ENCODE measurements at regions not wholly inside any gene's neighbourhood (a gene's known extent, or its start where the extent isn't known, plus 50 kb on each side); places are given as distances from the start of the nearest gene placed in this dataset.

- Mint-ChIP-seq H3K4me3 (no peak overlapping the region), H3K36me3 (no peaks in the 10 kb centered on the region), H3K27ac (no peak overlapping the region), H3K27me3 (no peaks in the 10 kb centered on the region), H3K9me3 (no peaks in the 10 kb centered on the region), H3K4me1 (no peaks in the 10 kb centered on the region)
These were observed 172.2 kb upstream of the PRICKLE1 start for GRCh38 chr12:42761601-42762350.

GRCh38 chr12:42761086-42761485, 171.5 kb upstream of the PRICKLE1 start:
- Mint-ChIP-seq H3K36me3 (no peaks in the 10 kb centered on the region), H3K9me3 (no peaks in the 10 kb centered on the region), H3K4me1 (no peaks in the 10 kb centered on the region), H3K27me3 (no peaks in the 10 kb centered on the region), H3K27ac (no peak overlapping the region), H3K4me3 (no peak overlapping the region)

- no peaks in the 10 kb centered on the region for H3K27me3 Mint-ChIP-seq
- no peaks in the 10 kb centered on the region for H3K9me3 Mint-ChIP-seq
- no peaks in the 10 kb centered on the region for H3K36me3 Mint-ChIP-seq
- H3K4me1 Mint-ChIP-seq: no peaks in the 10 kb centered on the region
- H3K4me3 Mint-ChIP-seq: no peak overlapping the region
- H3K27ac Mint-ChIP-seq: no peak overlapping the region
These were observed 171.0 kb upstream of the PRICKLE1 start for GRCh38 chr12:42760550-42760949.

- Mint-ChIP-seq H3K4me1 (no peaks in the 10 kb centered on the region), H3K4me3 (no peak overlapping the region), H3K36me3 (no peaks in the 10 kb centered on the region), H3K27me3 (no peaks in the 10 kb centered on the region), H3K27ac (no peak overlapping the region), H3K9me3 (no peaks in the 10 kb centered on the region)
These were observed 170.2 kb upstream of the PRICKLE1 start for GRCh38 chr12:42759622-42760273.

- H3K27ac Mint-ChIP-seq: no peak overlapping the region
- no peak overlapping the region for H3K4me3 Mint-ChIP-seq
- no peaks in the 10 kb centered on the region for H3K9me3 Mint-ChIP-seq
- no peaks in the 10 kb centered on the region for H3K36me3 Mint-ChIP-seq
- no peaks in the 10 kb centered on the region for H3K27me3 Mint-ChIP-seq
- no peaks in the 10 kb centered on the region for H3K4me1 Mint-ChIP-seq
These were observed 169.3 kb upstream of the PRICKLE1 start for GRCh38 chr12:42758806-42759205.

GRCh38 chr12:42757624-42758119, 168.1 kb upstream of the PRICKLE1 start:
- H3K27me3 Mint-ChIP-seq: no peaks in the 10 kb centered on the region

GRCh38 chr12:42756841-42757623, 167.5 kb upstream of the PRICKLE1 start:
- H3K27ac Mint-ChIP-seq: no peak overlapping the region
- no peaks in the 10 kb centered on the region for H3K4me1 Mint-ChIP-seq
- no peaks in the 10 kb centered on the region for H3K9me3 Mint-ChIP-seq
- no peak overlapping the region for H3K4me3 Mint-ChIP-seq
- H3K27me3 Mint-ChIP-seq: no peaks in the 10 kb centered on the region
- no peaks in the 10 kb centered on the region for H3K36me3 Mint-ChIP-seq

More at GRCh38 chr12:42757624-42758119, 168.1 kb upstream of the PRICKLE1 start:
- H3K4me1 Mint-ChIP-seq: no peaks in the 10 kb centered on the region
- H3K36me3 Mint-ChIP-seq: no peaks in the 10 kb centered on the region
- no peaks in the 10 kb centered on the region for H3K9me3 Mint-ChIP-seq
- no peak overlapping the region for H3K27ac Mint-ChIP-seq
- H3K4me3 Mint-ChIP-seq: no peak overlapping the region

- Mint-ChIP-seq H3K36me3 (no peaks in the 10 kb centered on the region), H3K4me1 (no peaks in the 10 kb centered on the region), H3K27me3 (no peaks in the 10 kb centered on the region), H3K27ac (no peak overlapping the region), H3K9me3 (peaks cover 17% of the 10 kb centered on the region), H3K4me3 (no peak overlapping the region)
These were observed 160.8 kb upstream of the PRICKLE1 start for GRCh38 chr12:42750356-42750755.

- H3K27ac Mint-ChIP-seq: no peak overlapping the region
- H3K9me3 Mint-ChIP-seq: peaks cover 17% of the 10 kb centered on the region
- H3K27me3 Mint-ChIP-seq: no peaks in the 10 kb centered on the region
- H3K36me3 Mint-ChIP-seq: no peaks in the 10 kb centered on the region
- no peak overlapping the region for H3K4me3 Mint-ChIP-seq
- H3K4me1 Mint-ChIP-seq: no peaks in the 10 kb centered on the region
These were observed 159.7 kb upstream of the PRICKLE1 start for GRCh38 chr12:42749239-42749638.

GRCh38 chr12:42744539-42745182, 155.1 kb upstream of the PRICKLE1 start:
- H3K9me3 Mint-ChIP-seq: peaks cover 17% of the 10 kb centered on the region
- no peaks in the 10 kb centered on the region for H3K27me3 Mint-ChIP-seq
- H3K36me3 Mint-ChIP-seq: no peaks in the 10 kb centered on the region
- H3K4me1 Mint-ChIP-seq: no peaks in the 10 kb centered on the region
- no peak overlapping the region for H3K4me3 Mint-ChIP-seq
- H3K27ac Mint-ChIP-seq: no peak overlapping the region

- Mint-ChIP-seq H3K36me3 (no peaks in the 10 kb centered on the region), H3K27me3 (no peaks in the 10 kb centered on the region), H3K27ac (no peak overlapping the region), H3K4me3 (no peak overlapping the region), H3K4me1 (no peaks in the 10 kb centered on the region), H3K9me3 (peaks cover 7% of the 10 kb centered on the region)
These were observed 153.2 kb upstream of the PRICKLE1 start for GRCh38 chr12:42742716-42743115.

GRCh38 chr12:42741771-42742510, 152.4 kb upstream of the PRICKLE1 start:
- no peaks in the 10 kb centered on the region for H3K4me1 Mint-ChIP-seq
- H3K4me3 Mint-ChIP-seq: no peak overlapping the region
- H3K36me3 Mint-ChIP-seq: no peaks in the 10 kb centered on the region
- no peaks in the 10 kb centered on the region for H3K27me3 Mint-ChIP-seq
- peaks cover under 1% of the 10 kb centered on the region for H3K9me3 Mint-ChIP-seq
- no peak overlapping the region for H3K27ac Mint-ChIP-seq

- no peaks in the 10 kb centered on the region for H3K27me3 Mint-ChIP-seq
These were observed 151.5 kb upstream of the PRICKLE1 start for GRCh38 chr12:42741091-42741490.

GRCh38 chr12:42737398-42737797, 147.9 kb upstream of the PRICKLE1 start:
- no peak overlapping the region for H3K4me3 Mint-ChIP-seq
- no peak overlapping the region for H3K27ac Mint-ChIP-seq
- no peaks in the 10 kb centered on the region for H3K27me3 Mint-ChIP-seq
- H3K36me3 Mint-ChIP-seq: no peaks in the 10 kb centered on the region
- no peaks in the 10 kb centered on the region for H3K4me1 Mint-ChIP-seq
- H3K9me3 Mint-ChIP-seq: no peaks in the 10 kb centered on the region

More at GRCh38 chr12:42741091-42741490, 151.5 kb upstream of the PRICKLE1 start:
- Mint-ChIP-seq H3K27ac (no peak overlapping the region), H3K4me3 (no peak overlapping the region), H3K9me3 (no peaks in the 10 kb centered on the region), H3K36me3 (no peaks in the 10 kb centered on the region), H3K4me1 (no peaks in the 10 kb centered on the region)

- Mint-ChIP-seq H3K9me3 (no peaks in the 10 kb centered on the region), H3K27me3 (no peaks in the 10 kb centered on the region), H3K4me3 (no peak overlapping the region), H3K4me1 (no peaks in the 10 kb centered on the region), H3K36me3 (no peaks in the 10 kb centered on the region), H3K27ac (no peak overlapping the region)
These were observed 146.4 kb upstream of the PRICKLE1 start for GRCh38 chr12:42735861-42736361.
